Neural cell (in vitro differentiated cells): ENCODE measurements at regions not wholly inside any gene's neighbourhood (a gene's known extent, or its start where the extent isn't known, plus 50 kb on each side); places are given as distances from the start of the nearest gene placed in this dataset.

Source experiments
- CTCF ChIP-seq: fragments of 450-650 bp; IDR thresholded peaks from 2 replicates; pipeline ENCODE4 v1.5.1; 2014; ENCODE audit warnings: antibody characterized with exemption, mild to moderate bottlenecking, moderate library complexity; ENCODE audit not compliant: poor library complexity, severe bottlenecking
- EZH2 ChIP-seq: fragments of 200-600, 300-800 bp; shearing (Covaris generic), sonication (generic); IDR thresholded peaks from 2 replicates; pipeline ENCODE4 v1.6.1; 2014; ENCODE audit warnings: antibody characterized with exemption, low read length, borderline replicate concordance, mild to moderate bottlenecking; ENCODE audit not compliant: insufficient read depth, poor library complexity, severe bottlenecking
- POLR2AphosphoS5 ChIP-seq: IDR thresholded peaks from 2 replicates; pipeline ENCODE4 v1.6.1; 2012
- RAD21 ChIP-seq: fragments of 450-650 bp; conservative IDR thresholded peaks from 2 replicates; pipeline ENCODE4 v1.6.1; 2014; ENCODE audit warnings: antibody characterized with exemption, mild to moderate bottlenecking, moderate library complexity
- REST ChIP-seq: IDR thresholded peaks from 2 replicates; pipeline ENCODE4 v1.6.1; 2012; ENCODE audit warnings: borderline replicate concordance
- SMC3 ChIP-seq: fragments of 450-650 bp; conservative IDR thresholded peaks from 2 replicates; pipeline ENCODE4 v1.6.1; 2014; ENCODE audit warnings: antibody characterized with exemption, mild to moderate bottlenecking, moderate library complexity; ENCODE audit not compliant: poor library complexity

- TF ChIP-seq CTCF (no peak), RAD21 (no peak), REST (no peak), EZH2 (no peak), SMC3 (no peak), POLR2AphosphoS5 (no peak)
Measured at GRCh38 chr2:238587776-238588660, 161.3 kb downstream of the ASB1 start.
